Activated CD4-positive, alpha-beta memory T cell treated with anti-CD3 and anti-CD28 coated beads for 36 hours (primary cell): ENCODE measurements at regions not wholly inside any gene's neighbourhood (a gene's known extent, or its start where the extent isn't known, plus 50 kb on each side); places are given as distances from the start of the nearest gene placed in this dataset.
A peak's percentile ranks its signal among the peaks of the same experiment; 100 is the strongest.

ENCODE experiments used
- CTCF ChIA-PET: fragments of 350-600 bp; sonication (Branson Sonifier 250); formaldehyde crosslinking; loops from one replicate; lab custom pipeline; 2021; ENCODE audit warnings: antibody characterized with exemption, inconsistent platforms; lab: Charles Lee
- POLR2A ChIA-PET: fragments of 350-600 bp; sonication (Branson Sonifier 250); formaldehyde crosslinking; loops from one replicate; lab custom pipeline; 2021; ENCODE audit warnings: antibody characterized with exemption; lab: Charles Lee
- DNase-seq: peaks from one replicate; pipeline ENCODE4 v3.0.0-alpha.2; 2020
- H3K27ac Mint-ChIP-seq: one replicate; pipeline ENCODE4 v1.8.0; 2021; ENCODE audit warnings: mixed read lengths
- H3K27me3 Mint-ChIP-seq: one replicate; pipeline ENCODE4 v1.8.0; 2021; ENCODE audit warnings: mixed read lengths
- H3K36me3 Mint-ChIP-seq: one replicate; pipeline ENCODE4 v1.8.0; 2021; ENCODE audit warnings: mixed read lengths
- H3K4me1 Mint-ChIP-seq: one replicate; pipeline ENCODE4 v1.8.0; 2021; ENCODE audit warnings: low read depth, mixed read lengths
- H3K4me3 Mint-ChIP-seq: one replicate; pipeline ENCODE4 v1.8.0; 2021; ENCODE audit warnings: mild to moderate bottlenecking, mixed read lengths
- H3K9me3 Mint-ChIP-seq: one replicate; pipeline ENCODE4 v1.8.0; 2021; ENCODE audit warnings: mixed read lengths
- intact Hi-C: fragments of 100-400 bp; cut with micrococcal nuclease; formaldehyde crosslinking; loops from one replicate; pipeline ENCODE4 v1.15.1; 2023

GRCh38 chr20:36093804-36094145, 60.8 kb upstream of the EPB41L1 start:
- peak overlapping the region; percentile 42 for H3K4me3 Mint-ChIP-seq
- no peak for DNase-seq
- no peaks in the 10 kb centered on the region for H3K9me3 Mint-ChIP-seq
- POLR2A ChIA-PET, result no interaction called here
- CTCF ChIA-PET, result interaction anchor here (0.7 to 1.5 kb wide), 3 partner anchors 44 to 140 kb away, joined by 3 to 7 read pairs (median 3); partner anchors contain the start of gene SCAND1
- H3K4me1 Mint-ChIP-seq, result peaks cover 15% of the 10 kb centered on the region
- no peaks in the 10 kb centered on the region for H3K36me3 Mint-ChIP-seq
- peaks cover 28% of the 10 kb centered on the region for H3K27me3 Mint-ChIP-seq
- H3K27ac Mint-ChIP-seq, result no peak overlapping the region
- intact Hi-C loops, result no loop called here

- Mint-ChIP-seq H3K27me3 (peaks cover 28% of the 10 kb centered on the region), H3K4me3 (no peak overlapping the region), H3K9me3 (no peaks in the 10 kb centered on the region), H3K36me3 (no peaks in the 10 kb centered on the region), H3K4me1 (peaks cover 15% of the 10 kb centered on the region), H3K27ac (no peak overlapping the region)
- POLR2A ChIA-PET, result no interaction called here
- intact Hi-C loops, result no loop called here
- DNase-seq, result no peak
- CTCF ChIA-PET, result interaction anchor here (1.5 kb wide), 1 partner anchor 102 kb away, joined by 7 read pairs; no protein-coding TSS in a partner anchor
Measured at GRCh38 chr20:36094497-36094896, 60.0 kb upstream of the EPB41L1 start.

DNA sequence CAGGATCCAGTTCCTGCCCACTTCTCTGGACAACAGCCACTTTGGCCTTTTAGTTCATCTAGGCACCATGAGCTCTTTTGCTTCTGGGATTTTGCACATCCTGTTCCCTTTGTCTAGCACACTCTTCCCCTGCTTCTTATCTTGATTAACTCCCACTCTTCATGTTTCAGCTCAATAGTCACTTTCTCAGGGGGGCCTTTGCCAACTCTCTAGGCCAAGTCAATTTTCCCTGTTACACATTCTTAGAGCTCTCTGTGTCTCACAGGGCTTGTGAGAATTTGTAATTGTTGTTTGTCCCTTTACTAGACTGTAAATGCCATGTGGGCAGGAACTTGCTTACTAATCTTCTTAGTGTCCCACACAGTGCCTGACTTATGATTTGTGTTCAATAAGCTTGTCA, 58.1 kb upstream of the EPB41L1 start:
- no peak overlapping the region for H3K4me3 Mint-ChIP-seq
- peaks cover 16% of the 10 kb centered on the region for H3K27me3 Mint-ChIP-seq
- H3K36me3 Mint-ChIP-seq, result no peaks in the 10 kb centered on the region
- POLR2A ChIA-PET, result no interaction called here
- peaks cover 15% of the 10 kb centered on the region for H3K4me1 Mint-ChIP-seq
- intact Hi-C loops, result no loop called here
- CTCF ChIA-PET, result interaction anchor here (0.6 to 0.9 kb wide), 2 partner anchors 41 to 104 kb away, joined by 4 to 5 read pairs; no protein-coding TSS in a partner anchor
- no peak for DNase-seq
- no peaks in the 10 kb centered on the region for H3K9me3 Mint-ChIP-seq
- H3K27ac Mint-ChIP-seq, result no peak overlapping the region

DNA sequence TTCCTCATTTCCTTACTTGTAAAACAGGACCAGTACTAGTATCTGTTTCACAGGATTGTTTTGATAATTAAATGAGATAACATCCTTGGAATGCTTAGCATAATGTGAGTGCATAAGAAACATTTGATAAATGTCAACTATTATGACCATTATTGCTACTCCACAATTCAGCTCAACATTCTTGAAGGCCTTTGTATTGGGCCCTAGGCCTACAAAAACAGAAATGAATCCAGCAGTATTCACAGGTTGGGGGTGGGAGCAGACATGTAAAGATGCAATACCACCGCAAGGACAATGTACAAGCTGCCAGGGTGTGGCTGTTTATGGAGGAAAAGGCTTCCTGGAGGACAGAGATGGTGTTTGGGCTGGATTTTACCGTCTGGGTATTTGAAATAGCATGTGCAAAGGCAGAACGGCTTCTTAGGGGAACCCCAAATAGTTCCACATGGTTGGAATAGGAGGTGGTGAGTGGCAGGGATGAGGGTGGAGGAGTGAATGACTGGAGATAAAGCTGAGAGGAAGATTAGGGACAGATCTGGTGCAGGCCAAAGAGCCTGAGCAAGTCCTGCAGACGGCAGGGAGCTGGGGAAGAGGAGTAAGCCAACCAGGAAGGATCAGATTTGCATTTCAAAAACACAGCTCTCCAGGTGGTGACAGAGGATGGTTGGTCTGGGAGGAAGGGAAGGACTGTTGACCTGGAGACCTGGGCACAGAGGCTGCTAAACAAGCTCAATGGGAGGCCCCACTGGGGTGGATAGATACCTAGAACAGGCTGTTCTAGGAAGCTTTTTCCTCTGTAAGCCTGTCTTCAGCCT, 57.0 kb upstream of the EPB41L1 start:
- intact Hi-C loops, result no loop called here
- peaks cover 15% of the 10 kb centered on the region for H3K4me1 Mint-ChIP-seq
- H3K27ac Mint-ChIP-seq, result no peak overlapping the region
- no peaks in the 10 kb centered on the region for H3K36me3 Mint-ChIP-seq
- no peak for DNase-seq
- ChIA-PET POLR2A (interaction anchor here (0.6 kb wide), 1 partner anchor 137 kb away, joined by 3 read pairs; no protein-coding TSS in a partner anchor), CTCF (interaction anchor here (0.9 to 1.7 kb wide), 2 partner anchors 105 to 106 kb away, joined by 3 to 5 read pairs; no protein-coding TSS in a partner anchor)
- peaks cover 11% of the 10 kb centered on the region for H3K27me3 Mint-ChIP-seq
- no peaks in the 10 kb centered on the region for H3K9me3 Mint-ChIP-seq
- no peak overlapping the region for H3K4me3 Mint-ChIP-seq

DNA sequence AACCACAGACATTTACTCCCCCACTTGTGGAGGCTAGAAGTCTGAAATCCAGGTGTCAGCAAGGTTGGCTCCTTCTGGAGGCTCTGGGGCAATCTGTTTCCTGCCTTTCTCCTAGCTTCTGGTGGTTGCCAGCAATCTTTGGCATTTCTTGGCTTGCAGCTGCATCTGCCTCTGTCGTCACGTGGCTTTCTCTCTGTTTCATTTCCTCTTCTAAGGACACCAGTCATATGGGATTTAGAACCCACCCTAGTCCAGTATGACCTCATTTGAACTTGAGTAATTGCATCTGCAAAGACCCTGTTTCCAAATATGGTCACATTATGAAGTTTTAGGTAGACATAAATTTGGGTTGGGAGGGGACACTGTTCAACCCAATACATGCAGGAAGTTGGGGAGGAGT, 56.2 kb upstream of the EPB41L1 start:
- CTCF ChIA-PET, result interaction anchor here (0.9 to 1.7 kb wide), 2 partner anchors 105 to 107 kb away, joined by 3 to 5 read pairs; no protein-coding TSS in a partner anchor
- H3K36me3 Mint-ChIP-seq, result no peaks in the 10 kb centered on the region
- no peak overlapping the region for H3K27ac Mint-ChIP-seq
- peaks cover 10% of the 10 kb centered on the region for H3K4me1 Mint-ChIP-seq
- no peak overlapping the region for H3K4me3 Mint-ChIP-seq
- H3K27me3 Mint-ChIP-seq, result peaks cover 6% of the 10 kb centered on the region
- no peaks in the 10 kb centered on the region for H3K9me3 Mint-ChIP-seq
- POLR2A ChIA-PET, result no interaction called here
- DNase-seq, result no peak
- intact Hi-C loops, result no loop called here

DNA sequence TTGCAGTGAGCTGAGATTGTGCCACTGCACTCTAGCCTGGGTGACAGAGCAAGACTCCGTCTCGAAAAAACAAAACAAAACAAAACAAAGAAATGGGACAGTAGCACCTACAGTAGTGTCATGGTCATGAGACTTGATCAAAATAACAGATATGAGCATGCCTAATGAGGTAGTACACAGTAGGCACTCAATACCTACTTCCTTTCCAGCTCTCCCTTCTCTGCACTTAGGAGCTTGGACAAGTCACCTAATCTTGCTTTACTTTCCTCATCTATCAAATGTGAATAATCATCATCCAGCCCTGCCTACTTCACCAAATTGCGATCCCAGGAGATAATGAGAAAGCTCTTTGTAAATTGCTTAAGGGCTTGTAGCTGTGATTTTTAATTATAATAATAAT, 55.4 kb upstream of the EPB41L1 start:
- no peak overlapping the region for H3K4me3 Mint-ChIP-seq
- intact Hi-C loops, result no loop called here
- H3K27ac Mint-ChIP-seq, result no peak overlapping the region
- no peaks in the 10 kb centered on the region for H3K9me3 Mint-ChIP-seq
- H3K27me3 Mint-ChIP-seq, result peaks cover 4% of the 10 kb centered on the region
- no peaks in the 10 kb centered on the region for H3K36me3 Mint-ChIP-seq
- ChIA-PET POLR2A (no interaction called here), CTCF (no interaction called here)
- DNase-seq, result no peak
- H3K4me1 Mint-ChIP-seq, result peaks cover 5% of the 10 kb centered on the region

DNA sequence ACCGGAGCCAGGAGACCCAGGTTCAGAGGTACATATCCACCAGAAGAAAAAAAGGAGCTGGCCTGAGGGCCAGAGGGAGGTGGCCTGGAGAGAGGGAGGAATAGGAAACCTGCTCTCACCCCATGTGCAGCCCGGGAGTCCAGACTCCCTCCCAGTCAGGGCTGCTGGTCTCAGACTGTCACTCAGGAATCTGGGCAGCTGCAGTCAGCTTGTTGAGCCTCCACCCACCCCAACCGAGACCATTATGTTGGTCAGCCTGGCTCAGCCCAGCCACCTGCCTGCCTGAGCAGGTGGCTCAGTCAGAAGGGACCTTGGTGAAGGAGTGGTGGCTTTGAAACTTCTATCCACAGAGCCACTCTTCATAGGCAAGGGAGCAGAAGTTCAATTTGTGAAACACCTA, 53.3 kb upstream of the EPB41L1 start:
- ChIA-PET POLR2A (no interaction called here), CTCF (interaction anchor here (0.6 to 0.7 kb wide), 2 partner anchors 101 to 108 kb away, joined by 3 read pairs; no protein-coding TSS in a partner anchor)
- no peaks in the 10 kb centered on the region for H3K9me3 Mint-ChIP-seq
- H3K4me3 Mint-ChIP-seq, result no peak overlapping the region
- DNase-seq, result no peak
- H3K27ac Mint-ChIP-seq, result no peak overlapping the region
- H3K36me3 Mint-ChIP-seq, result no peaks in the 10 kb centered on the region
- peaks cover 3% of the 10 kb centered on the region for H3K4me1 Mint-ChIP-seq
- no peaks in the 10 kb centered on the region for H3K27me3 Mint-ChIP-seq
- intact Hi-C loops, result no loop called here

DNA sequence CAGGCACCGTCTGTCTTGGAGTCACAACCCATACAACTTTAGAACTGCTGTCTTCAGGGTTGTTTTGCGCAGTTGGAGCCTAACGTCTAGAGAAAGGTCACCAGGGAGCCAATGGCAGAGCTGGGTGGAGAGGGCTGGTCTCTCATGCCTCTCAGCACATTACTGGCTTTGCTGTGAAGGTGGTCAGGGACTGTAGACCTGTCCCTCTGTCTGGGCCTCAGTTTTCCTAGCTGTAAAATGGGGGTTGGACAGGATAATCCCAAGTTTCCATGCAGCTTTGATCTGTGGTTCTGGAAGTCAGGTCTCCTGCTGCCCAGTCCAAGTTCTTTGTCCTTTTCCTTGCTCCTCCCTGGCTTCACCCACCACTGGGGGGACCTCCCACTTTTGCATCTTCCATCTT, 52.2 kb upstream of the EPB41L1 start:
- Mint-ChIP-seq H3K36me3 (no peaks in the 10 kb centered on the region), H3K4me3 (no peak overlapping the region), H3K27me3 (no peaks in the 10 kb centered on the region), H3K27ac (no peak overlapping the region), H3K9me3 (no peaks in the 10 kb centered on the region), H3K4me1 (no peaks in the 10 kb centered on the region)
- DNase-seq, result no peak
- CTCF ChIA-PET, result interaction anchor here (1.5 kb wide), 1 partner anchor 110 kb away, joined by 7 read pairs; no protein-coding TSS in a partner anchor
- POLR2A ChIA-PET, result interaction anchor here (0.6 kb wide), 1 partner anchor 17 kb away, joined by 3 read pairs; no protein-coding TSS in a partner anchor
- intact Hi-C loops, result no loop called here

- Mint-ChIP-seq H3K4me3 (no peak overlapping the region), H3K27me3 (no peaks in the 10 kb centered on the region), H3K36me3 (no peaks in the 10 kb centered on the region), H3K9me3 (no peaks in the 10 kb centered on the region), H3K4me1 (no peaks in the 10 kb centered on the region), H3K27ac (no peak overlapping the region)
- ChIA-PET POLR2A (interaction anchor here (0.6 kb wide), 1 partner anchor 22 kb away, joined by 3 read pairs; no protein-coding TSS in a partner anchor), CTCF (interaction anchor here (1.5 kb wide), 1 partner anchor 110 kb away, joined by 7 read pairs; no protein-coding TSS in a partner anchor)
- intact Hi-C loops, result no loop called here
- DNase-seq, result no peak
Measured at GRCh38 chr20:36102809-36103596, 51.5 kb upstream of the EPB41L1 start.

DNA sequence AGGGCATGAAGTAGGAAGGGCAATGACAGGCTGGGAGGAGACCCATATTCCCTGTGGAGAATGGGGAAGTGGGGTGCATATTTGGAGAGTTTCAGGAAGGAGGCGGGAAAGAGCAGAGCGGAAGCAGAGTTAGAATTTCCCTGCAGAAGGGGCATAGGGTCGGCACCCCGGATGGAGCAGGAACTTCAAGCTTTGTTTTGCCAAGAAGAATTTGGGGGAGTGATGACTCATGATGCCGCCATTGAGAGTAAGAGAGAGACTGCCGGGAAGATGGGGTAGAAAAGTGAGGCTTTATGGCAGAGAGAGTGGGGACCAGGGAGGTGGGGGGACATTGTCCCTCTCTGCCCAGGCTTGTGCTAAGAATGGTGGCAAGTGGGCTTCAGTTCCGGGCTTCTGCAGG, 50.3 kb upstream of the EPB41L1 start:
- DNase-seq, result no peak
- no peaks in the 10 kb centered on the region for H3K4me1 Mint-ChIP-seq
- intact Hi-C loops, result no loop called here
- H3K4me3 Mint-ChIP-seq, result no peak overlapping the region
- H3K9me3 Mint-ChIP-seq, result no peaks in the 10 kb centered on the region
- no peaks in the 10 kb centered on the region for H3K36me3 Mint-ChIP-seq
- ChIA-PET CTCF (no interaction called here), POLR2A (no interaction called here)
- H3K27me3 Mint-ChIP-seq, result no peaks in the 10 kb centered on the region
- no peak overlapping the region for H3K27ac Mint-ChIP-seq
